Activated CD8-positive, alpha-beta T cell treated with anti-CD3 and anti-CD28 coated beads, Interleukin-2, amount 10 ng/mL, durations not matched to agents 7 days and 5 days (primary cell): ENCODE measurements at regions not wholly inside any gene's neighbourhood (a gene's known extent, or its start where the extent isn't known, plus 50 kb on each side); places are given as distances from the start of the nearest gene placed in this dataset.

ENCODE experiments used
- ATAC-seq: fragments of 150-1000 bp; cut with Tn5 transposase; one replicate; pipeline ENCODE4 v1.10.0; 2021; ENCODE audit warnings: moderate library complexity
- CTCF ChIA-PET: fragments of 350-600 bp; sonication (Branson Sonifier 250); formaldehyde crosslinking; loops from one replicate; lab custom pipeline; 2021; ENCODE audit warnings: antibody characterized with exemption; lab: Charles Lee
- POLR2A ChIA-PET: fragments of 350-600 bp; sonication (Branson Sonifier 250); formaldehyde crosslinking; loops from one replicate; lab custom pipeline; 2021; ENCODE audit warnings: antibody characterized with exemption; lab: Charles Lee
- DNase-seq: peaks from one replicate; pipeline ENCODE4 v3.0.0-alpha.2; 2020
- H3K27ac Mint-ChIP-seq: one replicate; pipeline ENCODE4 v1.8.0; 2021; ENCODE audit warnings: mild to moderate bottlenecking, mixed read lengths
- H3K27me3 Mint-ChIP-seq: one replicate; pipeline ENCODE4 v1.8.0; 2021; ENCODE audit warnings: low read depth, mixed read lengths
- H3K36me3 Mint-ChIP-seq: one replicate; pipeline ENCODE4 v1.8.0; 2021; ENCODE audit warnings: low read depth, mixed read lengths
- H3K4me1 Mint-ChIP-seq: one replicate; pipeline ENCODE4 v1.8.0; 2021; ENCODE audit warnings: low read depth, mixed read lengths
- H3K4me3 Mint-ChIP-seq: one replicate; pipeline ENCODE4 v1.8.0; 2021; ENCODE audit warnings: mild to moderate bottlenecking, mixed read lengths
- H3K9me3 Mint-ChIP-seq: one replicate; pipeline ENCODE4 v1.8.0; 2022; ENCODE audit warnings: mixed read lengths; ENCODE audit not compliant: insufficient read depth

GRCh38 chr18:11437046-11437445 is 172.3 kb upstream of the SLC35G4 start:
- POLR2A ChIA-PET: no interaction called here
- no peak for ATAC-seq
- no peaks in the 10 kb centered on the region for H3K9me3 Mint-ChIP-seq
- no peaks in the 10 kb centered on the region for H3K4me1 Mint-ChIP-seq
- H3K4me3 Mint-ChIP-seq: no peak overlapping the region
- H3K36me3 Mint-ChIP-seq: no peaks in the 10 kb centered on the region
- H3K27me3 Mint-ChIP-seq: no peaks in the 10 kb centered on the region
- no peak overlapping the region for H3K27ac Mint-ChIP-seq
- CTCF ChIA-PET: no interaction called here
- no peak for DNase-seq

GRCh38 chr18:11432360-11432811 is 177.0 kb upstream of the SLC35G4 start:
- H3K4me1 Mint-ChIP-seq: no peaks in the 10 kb centered on the region
- CTCF ChIA-PET: no interaction called here
- POLR2A ChIA-PET: no interaction called here

GRCh38 chr18:11429876-11430275 is 179.5 kb upstream of the SLC35G4 start:
- DNase-seq (no peak), ATAC-seq (no peak)
- Mint-ChIP-seq H3K4me3 (no peak overlapping the region), H3K27me3 (no peaks in the 10 kb centered on the region), H3K27ac (no peak overlapping the region), H3K9me3 (peaks cover 7% of the 10 kb centered on the region), H3K36me3 (no peaks in the 10 kb centered on the region), H3K4me1 (no peaks in the 10 kb centered on the region)
- ChIA-PET CTCF (no interaction called here), POLR2A (no interaction called here)

More at GRCh38 chr18:11432360-11432811, 177.0 kb upstream of the SLC35G4 start:
- no peaks in the 10 kb centered on the region for H3K27me3 Mint-ChIP-seq
- no peak overlapping the region for H3K4me3 Mint-ChIP-seq
- DNase-seq: no peak
- H3K27ac Mint-ChIP-seq: no peak overlapping the region
- no peak for ATAC-seq
- H3K9me3 Mint-ChIP-seq: peaks cover 7% of the 10 kb centered on the region
- H3K36me3 Mint-ChIP-seq: no peaks in the 10 kb centered on the region

GRCh38 chr18:11425211-11425610 is 184.2 kb upstream of the SLC35G4 start:
- CTCF ChIA-PET: no interaction called here

GRCh38 chr18:11419338-11419737 is 190.1 kb upstream of the SLC35G4 start:
- DNase-seq: no peak
- CTCF ChIA-PET: no interaction called here

More at GRCh38 chr18:11425211-11425610, 184.2 kb upstream of the SLC35G4 start:
- Mint-ChIP-seq H3K36me3 (no peaks in the 10 kb centered on the region), H3K4me3 (no peak overlapping the region), H3K27me3 (no peaks in the 10 kb centered on the region), H3K27ac (no peak overlapping the region), H3K9me3 (peaks cover 7% of the 10 kb centered on the region), H3K4me1 (no peaks in the 10 kb centered on the region)
- DNase-seq (no peak), ATAC-seq (no peak)
- POLR2A ChIA-PET: no interaction called here

GRCh38 chr18:11412811-11413210 is 196.6 kb upstream of the SLC35G4 start:
- no peaks in the 10 kb centered on the region for H3K9me3 Mint-ChIP-seq
- no peaks in the 10 kb centered on the region for H3K36me3 Mint-ChIP-seq
- H3K27me3 Mint-ChIP-seq: no peaks in the 10 kb centered on the region
- H3K4me3 Mint-ChIP-seq: no peak overlapping the region
- ChIA-PET CTCF (no interaction called here), POLR2A (interaction anchor here (1.2 kb wide), 1 partner anchor 827 kb away, joined by 3 read pairs; no protein-coding TSS in a partner anchor)
- H3K27ac Mint-ChIP-seq: no peak overlapping the region
- DNase-seq (no peak), ATAC-seq (no peak)
- H3K4me1 Mint-ChIP-seq: no peaks in the 10 kb centered on the region

More at GRCh38 chr18:11419338-11419737, 190.1 kb upstream of the SLC35G4 start:
- no peaks in the 10 kb centered on the region for H3K4me1 Mint-ChIP-seq
- no peak for ATAC-seq
- POLR2A ChIA-PET: no interaction called here
- no peak overlapping the region for H3K4me3 Mint-ChIP-seq
- no peaks in the 10 kb centered on the region for H3K36me3 Mint-ChIP-seq
- no peaks in the 10 kb centered on the region for H3K27me3 Mint-ChIP-seq
- no peaks in the 10 kb centered on the region for H3K9me3 Mint-ChIP-seq
- H3K27ac Mint-ChIP-seq: no peak overlapping the region

- DNase-seq (no peak), ATAC-seq (no peak)
- Mint-ChIP-seq H3K36me3 (no peaks in the 10 kb centered on the region), H3K4me3 (no peak overlapping the region), H3K27me3 (no peaks in the 10 kb centered on the region), H3K4me1 (no peaks in the 10 kb centered on the region), H3K9me3 (no peaks in the 10 kb centered on the region), H3K27ac (no peak overlapping the region)
- ChIA-PET CTCF (no interaction called here), POLR2A (no interaction called here)
Observed at GRCh38 chr18:11411048-11411447, 198.3 kb upstream of the SLC35G4 start.

- Mint-ChIP-seq H3K4me1 (no peaks in the 10 kb centered on the region), H3K27me3 (no peaks in the 10 kb centered on the region), H3K9me3 (no peaks in the 10 kb centered on the region), H3K4me3 (no peak overlapping the region), H3K27ac (no peak overlapping the region), H3K36me3 (no peaks in the 10 kb centered on the region)
- DNase-seq (no peak), ATAC-seq (no peak)
- ChIA-PET POLR2A (no interaction called here), CTCF (no interaction called here)
Observed at GRCh38 chr18:11408555-11409065, 200.8 kb upstream of the SLC35G4 start.

- ATAC-seq (no peak), DNase-seq (no peak)
- Mint-ChIP-seq H3K4me3 (no peak overlapping the region), H3K4me1 (no peaks in the 10 kb centered on the region), H3K36me3 (no peaks in the 10 kb centered on the region), H3K9me3 (no peaks in the 10 kb centered on the region), H3K27me3 (no peaks in the 10 kb centered on the region), H3K27ac (no peak overlapping the region)
- CTCF ChIA-PET: no interaction called here
- POLR2A ChIA-PET: no interaction called here
Observed at GRCh38 chr18:11407940-11408339, 201.5 kb upstream of the SLC35G4 start.

- DNase-seq: no peak
- no peaks in the 10 kb centered on the region for H3K9me3 Mint-ChIP-seq
- H3K4me1 Mint-ChIP-seq: no peaks in the 10 kb centered on the region
- no peak for ATAC-seq
- H3K27me3 Mint-ChIP-seq: no peaks in the 10 kb centered on the region
- H3K27ac Mint-ChIP-seq: no peak overlapping the region
- ChIA-PET CTCF (interaction anchor here (1.9 kb wide), 1 partner anchor 14 kb away, joined by 6 read pairs; no protein-coding TSS in a partner anchor), POLR2A (no interaction called here)
- no peak overlapping the region for H3K4me3 Mint-ChIP-seq
- no peaks in the 10 kb centered on the region for H3K36me3 Mint-ChIP-seq
Observed at GRCh38 chr18:11405804-11406203, 203.6 kb upstream of the SLC35G4 start.

- ChIA-PET POLR2A (no interaction called here), CTCF (no interaction called here)
- H3K9me3 Mint-ChIP-seq: no peaks in the 10 kb centered on the region
- H3K36me3 Mint-ChIP-seq: no peaks in the 10 kb centered on the region
- no peak overlapping the region for H3K27ac Mint-ChIP-seq
- H3K27me3 Mint-ChIP-seq: no peaks in the 10 kb centered on the region
- no peak for DNase-seq
- no peak overlapping the region for H3K4me3 Mint-ChIP-seq
- no peaks in the 10 kb centered on the region for H3K4me1 Mint-ChIP-seq
- no peak for ATAC-seq
Observed at GRCh38 chr18:11400703-11401102, 208.7 kb upstream of the SLC35G4 start.

- H3K4me3 Mint-ChIP-seq: no peak overlapping the region
- H3K27ac Mint-ChIP-seq: no peak overlapping the region
- DNase-seq: no peak
- H3K27me3 Mint-ChIP-seq: no peaks in the 10 kb centered on the region
- H3K9me3 Mint-ChIP-seq: no peaks in the 10 kb centered on the region
- H3K4me1 Mint-ChIP-seq: no peaks in the 10 kb centered on the region
- no peak for ATAC-seq
- POLR2A ChIA-PET: no interaction called here
- no peaks in the 10 kb centered on the region for H3K36me3 Mint-ChIP-seq
- CTCF ChIA-PET: no interaction called here
Observed at GRCh38 chr18:11398625-11399024, 210.8 kb upstream of the SLC35G4 start.
